Fibroblast of skin of right quadriceps (primary cell): ENCODE measurements at regions not wholly inside any gene's neighbourhood (a gene's known extent, or its start where the extent isn't known, plus 50 kb on each side); places are given as distances from the start of the nearest gene placed in this dataset.

Source experiments
- DNase-seq: peaks from one replicate; pipeline ENCODE4 v3.0.0-alpha.2; 2013

DNA sequence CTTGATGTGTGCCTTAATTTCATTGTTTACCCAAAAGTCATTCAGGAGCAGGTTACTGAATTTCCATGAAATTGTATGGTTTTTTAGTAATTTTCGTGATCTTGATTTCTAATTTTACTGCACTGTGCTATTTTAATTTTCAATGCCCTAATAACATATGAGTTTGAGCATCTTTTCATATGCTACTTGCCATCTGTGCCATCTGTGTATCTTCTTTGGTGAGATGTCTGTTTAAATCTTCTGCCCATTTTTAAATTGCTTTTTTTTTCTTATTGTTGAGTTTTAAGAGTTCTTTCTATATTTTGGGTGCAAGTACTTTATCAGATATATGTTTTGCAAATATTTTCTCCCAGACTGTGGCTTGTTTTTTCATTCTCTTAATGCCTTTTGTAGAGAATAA is 165.9 kb downstream of the ST6GAL2 start:
- DNase-seq = no peak

DNA sequence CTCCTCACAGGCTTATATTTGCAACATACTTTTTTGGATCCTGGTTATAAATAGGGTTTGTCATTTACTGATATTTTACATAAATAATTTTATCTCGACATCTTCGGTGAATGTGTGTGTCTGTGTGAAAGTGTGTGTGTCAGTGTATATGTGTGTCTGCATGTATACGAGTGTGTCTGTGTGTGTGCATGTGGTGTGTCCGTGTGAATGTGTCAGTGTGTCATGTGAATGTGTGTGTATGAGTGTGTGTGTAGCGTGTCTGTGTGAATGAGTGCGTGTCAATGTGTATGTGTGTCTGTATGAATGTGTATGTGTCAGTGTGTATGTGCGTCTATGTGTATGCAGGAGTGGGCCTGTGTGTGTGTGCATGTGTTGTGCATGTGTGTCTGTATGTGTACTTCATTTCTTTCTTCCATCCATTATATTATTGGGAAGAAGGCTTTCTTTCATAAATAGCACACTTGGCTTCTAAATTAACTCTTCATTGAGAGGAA is 161.6 kb downstream of the ST6GAL2 start:
- DNase-seq = no peak

DNA sequence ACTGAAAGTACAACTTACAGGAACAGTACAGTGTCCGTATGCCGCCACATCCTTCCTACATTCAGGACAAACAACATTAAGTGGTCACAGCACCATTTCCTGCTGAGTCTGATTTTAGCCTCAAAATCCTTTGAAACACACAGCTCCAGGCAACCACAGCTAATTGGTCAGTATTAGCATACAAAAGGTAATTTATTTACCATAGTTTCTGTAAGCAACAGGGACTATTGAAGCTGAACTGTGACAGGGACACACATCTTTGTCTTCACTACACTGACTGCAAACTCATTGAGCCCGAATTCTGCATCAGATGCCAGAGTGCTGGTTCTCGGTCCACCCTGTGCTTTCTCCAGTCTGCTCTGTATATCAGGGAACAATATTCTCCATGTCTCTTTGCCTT is 151.8 kb downstream of the ST6GAL2 start:
- DNase-seq = no peak

DNA sequence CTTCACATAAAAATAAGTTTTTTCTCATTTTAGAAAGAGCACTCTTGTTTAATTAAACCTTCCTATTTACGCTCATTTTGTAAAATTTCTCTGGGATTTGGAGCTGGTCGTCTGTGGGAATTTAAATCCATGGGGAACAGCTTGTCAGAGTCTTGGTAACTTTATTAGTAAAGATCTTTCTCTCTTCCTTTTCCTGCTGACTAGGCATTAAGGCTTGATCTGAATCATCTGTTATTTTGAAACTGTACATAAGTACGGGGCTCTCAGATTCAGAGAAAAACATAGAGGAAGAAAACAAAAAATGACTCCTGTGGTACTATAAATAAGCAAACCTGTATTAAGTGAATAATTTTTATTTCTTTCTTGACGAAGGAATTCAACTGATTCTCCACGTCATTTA is 150.2 kb downstream of the ST6GAL2 start:
- no peak for DNase-seq

DNA sequence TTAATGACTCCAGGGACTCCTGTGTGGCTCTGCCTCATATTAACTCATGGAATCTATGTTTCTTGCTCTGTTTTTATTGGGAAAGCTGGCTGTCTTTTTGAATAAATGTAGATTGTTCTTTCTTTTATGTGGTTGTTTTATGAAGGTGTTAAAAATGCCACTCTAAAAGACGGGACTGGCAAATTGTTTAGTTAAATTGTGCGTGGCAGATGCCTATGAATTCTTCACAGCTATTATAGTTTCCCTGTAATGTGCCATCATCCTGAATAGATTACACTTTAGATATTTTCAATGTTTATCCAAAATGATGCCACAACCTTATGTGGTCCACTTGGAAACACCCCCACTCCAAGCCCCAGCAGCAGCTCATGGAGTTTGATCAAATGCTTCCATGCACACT is 149.7 kb downstream of the ST6GAL2 start:
- no peak for DNase-seq

DNA sequence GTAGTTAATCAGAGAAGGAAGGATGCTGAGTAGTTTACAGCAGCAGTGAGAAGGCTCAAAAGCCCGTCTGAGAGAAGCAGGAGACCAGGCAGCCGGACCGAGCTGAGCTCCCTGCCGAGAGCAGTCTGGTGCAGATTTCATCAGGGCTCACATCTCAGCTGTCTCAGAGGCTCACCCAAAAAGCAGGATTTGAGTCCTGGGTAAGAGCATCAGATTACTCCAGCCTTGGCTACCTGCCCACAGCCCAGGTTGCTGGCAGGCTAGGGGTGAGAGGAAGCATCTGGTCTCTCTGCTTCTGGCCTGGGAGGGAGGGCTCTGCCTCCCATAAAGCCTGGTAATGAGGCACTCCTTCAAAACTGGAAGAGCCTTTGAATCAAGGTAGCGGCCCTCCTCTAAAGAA is 140.5 kb downstream of the ST6GAL2 start:
- peak; percentile 3 for DNase-seq

DNA sequence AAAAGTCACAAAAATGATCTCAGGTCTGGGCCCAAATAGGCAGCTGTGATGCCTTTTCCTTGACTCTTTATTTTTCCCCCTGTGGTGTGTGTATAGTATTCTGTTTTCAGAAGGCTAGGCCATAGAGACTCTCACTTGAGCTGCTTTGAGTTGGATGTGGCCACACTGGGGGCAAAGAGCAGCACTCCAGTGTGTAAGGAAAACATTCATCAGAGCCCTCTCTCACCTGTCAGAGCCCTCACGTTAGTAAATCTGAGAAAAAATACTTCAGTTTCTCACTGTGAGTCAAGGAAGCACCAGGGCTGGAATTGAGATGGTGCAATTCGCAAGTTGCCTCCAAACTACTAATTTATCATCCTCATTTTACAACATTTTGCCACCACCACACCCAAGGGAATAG is 136.1 kb downstream of the ST6GAL2 start:
- no peak for DNase-seq
